Uterus (tissue), 3 donors: ENCODE measurements at regions not wholly inside any gene's neighbourhood (a gene's known extent, or its start where the extent isn't known, plus 50 kb on each side); places are given as distances from the start of the nearest gene placed in this dataset.

Source experiments
- DNase-seq, 2 donors: peaks; one replicate each; pipeline ENCODE4 v3.0.0-alpha.2; 2019 to 2020
- H3K27ac ChIP-seq, 2 donors: fragments of 200-600 bp; sonication (generic); 1 replicate in 1 of 2; 2 replicates in 1 of 2; pipeline ENCODE4 v1.5.1; 2016 to 2018
- H3K27me3 ChIP-seq, 2 donors: fragments of 200-600 bp; sonication (generic); one replicate each; pipeline ENCODE4 v1.5.1; 2018 to 2019; ENCODE audit warnings: control low read depth in 1 of 2
- H3K36me3 ChIP-seq, 2 donors: fragments of 200-600 bp; sonication (generic); one replicate each; pipeline ENCODE4 v1.5.1; 2019; ENCODE audit warnings: control low read depth in 1 of 2
- H3K4me1 ChIP-seq, 2 donors: fragments of 200-600 bp; sonication (generic); one replicate each; pipeline ENCODE4 v1.5.1; 2018 to 2019; ENCODE audit warnings: control low read depth in 1 of 2
- H3K4me3 ChIP-seq, 2 donors: fragments of 200-600 bp; sonication (generic); 1 replicate in 1 of 2; 2 replicates in 1 of 2; pipeline ENCODE4 v1.5.1; 2018 to 2019; ENCODE audit warnings: mild to moderate bottlenecking in 1 of 2
- H3K9me3 ChIP-seq, 2 donors: fragments of 200-600 bp; sonication (generic); one replicate each; pipeline ENCODE4 v1.5.1; 2019; ENCODE audit warnings: control low read depth in 1 of 2
- CTCF ChIP-seq, 4 experiments: fragments of 200-600 bp in 2 of 4; fragments of 450-650 bp in 2 of 4; sonication (generic) in 2 of 4; IDR thresholded peaks; one replicate each; pipeline ENCODE4 v1.5.1; 2016 to 2019; ENCODE audit warnings: antibody characterized with exemption in 4 of 4, mild to moderate bottlenecking in 2 of 4, moderate library complexity in 1 of 4
- POLR2A ChIP-seq, 2 donors: fragments of 450-650 bp; IDR thresholded peaks; one replicate each; pipeline ENCODE4 v1.6.1; 2016; ENCODE audit warnings: antibody characterized with exemption in 2 of 2, mild to moderate bottlenecking in 1 of 2, moderate library complexity in 1 of 2
- intact Hi-C: fragments of 100-400 bp; cut with DNase I; formaldehyde crosslinking; loops from one replicate; pipeline ENCODE4 v1.15.1; 2023; ENCODE audit warnings: low total_unique reads
- donor health status: DM: yes; HTN: yes; CAD: no.

- Histone ChIP-seq H3K4me3 (no peak overlapping the region), H3K4me1 (no peaks in the 10 kb centered on the region), H3K27ac (no peak overlapping the region), H3K9me3 (no peaks in the 10 kb centered on the region), H3K27me3 (no peaks in the 10 kb centered on the region), H3K36me3 (no peaks in the 10 kb centered on the region)
- TF ChIP-seq POLR2A (IDR thresholded peaks at IDR 0.05) = no peak
- TF ChIP-seq CTCF (IDR thresholded peaks at IDR 0.05) = no peak
- DNase-seq = no peak
- intact Hi-C loops = no loop called here
Measured at GRCh38 chr7:51647486-51647885, 330.9 kb upstream of the COBL start.

GRCh38 chr7:51645702-51646298, 329.2 kb upstream of the COBL start:
- H3K27me3 ChIP-seq = no peaks in the 10 kb centered on the region
- intact Hi-C loops = no loop called here
- H3K9me3 ChIP-seq = no peaks in the 10 kb centered on the region
- H3K27ac ChIP-seq = no peak overlapping the region
- TF ChIP-seq POLR2A (IDR thresholded peaks at IDR 0.05) (no peak), CTCF (IDR thresholded peaks at IDR 0.05) (no peak)
- DNase-seq = no peak
- no peaks in the 10 kb centered on the region for H3K4me1 ChIP-seq
- no peak overlapping the region for H3K4me3 ChIP-seq
- H3K36me3 ChIP-seq = no peaks in the 10 kb centered on the region

GRCh38 chr7:51645255-51645654, 328.6 kb upstream of the COBL start:
- H3K27ac ChIP-seq = no peak overlapping the region
- H3K36me3 ChIP-seq = no peaks in the 10 kb centered on the region
- no peaks in the 10 kb centered on the region for H3K27me3 ChIP-seq
- H3K4me3 ChIP-seq = no peak overlapping the region
- intact Hi-C loops = no loop called here
- no peak for DNase-seq
- H3K4me1 ChIP-seq = no peaks in the 10 kb centered on the region
- no peaks in the 10 kb centered on the region for H3K9me3 ChIP-seq
- TF ChIP-seq CTCF (IDR thresholded peaks at IDR 0.05) = no peak
- no peak for TF ChIP-seq POLR2A (IDR thresholded peaks at IDR 0.05)

- Histone ChIP-seq H3K27me3 (no peaks in the 10 kb centered on the region), H3K9me3 (no peaks in the 10 kb centered on the region), H3K4me3 (no peak overlapping the region), H3K27ac (no peak overlapping the region), H3K4me1 (no peaks in the 10 kb centered on the region), H3K36me3 (no peaks in the 10 kb centered on the region)
- no peak for TF ChIP-seq POLR2A (IDR thresholded peaks at IDR 0.05)
- no peak for TF ChIP-seq CTCF (IDR thresholded peaks at IDR 0.05)
- no peak for DNase-seq
- intact Hi-C loops = no loop called here
Measured at GRCh38 chr7:51644216-51644615, 327.6 kb upstream of the COBL start.

GRCh38 chr7:51640841-51641240, 324.2 kb upstream of the COBL start:
- intact Hi-C loops = no loop called here
- DNase-seq = no peak
- Histone ChIP-seq H3K36me3 (no peaks in the 10 kb centered on the region), H3K4me1 (no peaks in the 10 kb centered on the region), H3K27me3 (no peaks in the 10 kb centered on the region), H3K4me3 (no peak overlapping the region), H3K27ac (no peak overlapping the region), H3K9me3 (no peaks in the 10 kb centered on the region)
- TF ChIP-seq CTCF (IDR thresholded peaks at IDR 0.05) = no peak
- no peak for TF ChIP-seq POLR2A (IDR thresholded peaks at IDR 0.05)
